Glomerular visceral epithelial cell (primary cell): ENCODE measurements at regions not wholly inside any gene's neighbourhood (a gene's known extent, or its start where the extent isn't known, plus 50 kb on each side); places are given as distances from the start of the nearest gene placed in this dataset.
"Not testable (repeated sequence)": the region's sequence is repeated elsewhere in the genome, so short reads cannot be mapped to it uniquely, and the experiment has no call there.

Source experiments
- DNase-seq: peaks from one replicate; pipeline ENCODE4 v3.0.0-alpha.2; 2016; ENCODE audit errors: extremely low spot score

- no peak for DNase-seq
These were observed 345.1 kb upstream of the PSMD7 start for GRCh38 chr16:73951481-73951880.

- no peak for DNase-seq
These were observed 346.9 kb upstream of the PSMD7 start for GRCh38 chr16:73949574-73950320.

- no peak for DNase-seq
These were observed 351.0 kb upstream of the PSMD7 start for GRCh38 chr16:73945631-73946030.

- not testable (repeated sequence) for DNase-seq
These were observed 353.4 kb upstream of the PSMD7 start for GRCh38 chr16:73943184-73943583.

- not testable (repeated sequence) for DNase-seq
These were observed 355.8 kb upstream of the PSMD7 start for GRCh38 chr16:73940786-73941185.

GRCh38 chr16:73923951-73924350 lies 372.7 kb upstream of the PSMD7 start:
- DNase-seq: no peak

- no peak for DNase-seq
These were observed 375.3 kb upstream of the PSMD7 start for GRCh38 chr16:73921295-73921694.

- no peak for DNase-seq
These were observed 379.6 kb upstream of the PSMD7 start for GRCh38 chr16:73916829-73917594.

- DNase-seq: no peak
These were observed 380.7 kb upstream of the PSMD7 start for GRCh38 chr16:73915935-73916334.

GRCh38 chr16:73915140-73915539 lies 381.5 kb upstream of the PSMD7 start:
- DNase-seq: no peak

- DNase-seq: no peak
These were observed 383.8 kb upstream of the PSMD7 start for GRCh38 chr16:73912850-73913249.

- no peak for DNase-seq
These were observed 384.3 kb upstream of the PSMD7 start for GRCh38 chr16:73912281-73912680.

GRCh38 chr16:73909529-73910035 lies 387.0 kb upstream of the PSMD7 start:
- no peak for DNase-seq

GRCh38 chr16:73891129-73891542 lies 405.5 kb upstream of the PSMD7 start:
- DNase-seq: no peak

- no peak for DNase-seq
These were observed 406.2 kb upstream of the PSMD7 start for GRCh38 chr16:73890186-73891128.

GRCh38 chr16:73888840-73889490 lies 407.6 kb upstream of the PSMD7 start:
- DNase-seq: no peak

- no peak for DNase-seq
These were observed 408.7 kb upstream of the PSMD7 start for GRCh38 chr16:73887911-73888310.

- no peak for DNase-seq
These were observed 410.2 kb upstream of the PSMD7 start for GRCh38 chr16:73886426-73886825.

GRCh38 chr16:73885319-73885718 lies 411.3 kb upstream of the PSMD7 start:
- DNase-seq: no peak

- DNase-seq: no peak
These were observed 412.8 kb upstream of the PSMD7 start for GRCh38 chr16:73883841-73884240.

GRCh38 chr16:73883126-73883525 lies 413.5 kb upstream of the PSMD7 start:
- no peak for DNase-seq
